ENCODE measurements at regions not wholly inside any gene's neighbourhood (a gene's known extent, or its start where the extent isn't known, plus 50 kb on each side); places are given as distances from the start of the nearest gene placed in this dataset.
A peak's percentile ranks its signal among the peaks of the same experiment; 100 is the strongest.

- Histone ChIP-seq H3K9me3 (ENCODE audit: low read length) (no peaks in the 10 kb centered on the region), H3K27me3 (ENCODE audit: low read length) (no peaks in the 10 kb centered on the region), H3K79me2 (ENCODE audit: low read length) (no peaks in the 10 kb centered on the region), H2AFZ (ENCODE audit: low read length) (no peak overlapping the region), H3K9ac (ENCODE audit: low read length) (no peak overlapping the region), H3K4me1 (ENCODE audit: insufficient read depth, low read length) (no peaks in the 10 kb centered on the region), H3K4me3 (ENCODE audit: low read length) (no peak overlapping the region), H3K27ac (ENCODE audit: low read length) (no peak overlapping the region), H4K20me1 (ENCODE audit: low read length) (no peaks in the 10 kb centered on the region), H3K9me2 (replicated peaks; ENCODE audit: low read length) (no peaks in the 10 kb centered on the region), H3K4me2 (ENCODE audit: low read length) (no peak overlapping the region), H3F3A (ENCODE audit: low read length, unreplicated experiment) (no peaks in the 10 kb centered on the region), H3K36me3 (ENCODE audit: low read depth, low read length) (no peaks in the 10 kb centered on the region)
- ChIA-PET CTCF (no interaction called here), POLR2A (ENCODE audit: unreplicated experiment) (no interaction called here)
- DNase-seq (peak; percentile 28), ATAC-seq (peak; percentile 51; the same call in 1 of the 2 replicates)
- intact Hi-C loops (cut with micrococcal nuclease): no loop called here
- TF ChIP-seq CTCF (conservative IDR thresholded peaks at IDR 0.05; ENCODE audit: low read depth, low read length): no peak
- TF ChIP-seq EZH2 (IDR thresholded peaks at IDR 0.05; ENCODE audit: low read length, unreplicated experiment): no peak
- BruUV-seq (replicated peaks): no TSS peak
Measured at GRCh38 chr2:140128909-140129308, 1348.7 kb upstream of the NXPH2 start.

GRCh38 chr2:140122001-140122400 lies 1341.8 kb upstream of the NXPH2 start:
- TF ChIP-seq EZH2phosphoT487 (IDR thresholded peaks at IDR 0.05; ENCODE audit: borderline replicate concordance, low read length) (no peak), CTCF (conservative IDR thresholded peaks at IDR 0.05; ENCODE audit: low read depth, low read length) (no peak), EZH2 (IDR thresholded peaks at IDR 0.05; ENCODE audit: low read length, unreplicated experiment) (no peak)
- H3K4me3 ChIP-seq (ENCODE audit: low read length): no peak overlapping the region
- no peaks in the 10 kb centered on the region for H3K36me3 ChIP-seq (ENCODE audit: low read depth, low read length)
- H3K4me1 ChIP-seq (ENCODE audit: insufficient read depth, low read length): peaks cover 14% of the 10 kb centered on the region
- H3K9me3 ChIP-seq (ENCODE audit: low read length): no peaks in the 10 kb centered on the region
- H4K20me1 ChIP-seq (ENCODE audit: low read length): no peaks in the 10 kb centered on the region
- no peak overlapping the region for H3K27ac ChIP-seq (ENCODE audit: low read length)
- H3F3A ChIP-seq (ENCODE audit: low read length, unreplicated experiment): no peaks in the 10 kb centered on the region
- no peak overlapping the region for H2AFZ ChIP-seq (ENCODE audit: low read length)
- CTCF ChIA-PET: no interaction called here
- H3K79me2 ChIP-seq (ENCODE audit: low read length): no peaks in the 10 kb centered on the region
- H3K9ac ChIP-seq (ENCODE audit: low read length): no peak overlapping the region
- H3K27me3 ChIP-seq (ENCODE audit: low read length): no peaks in the 10 kb centered on the region
- intact Hi-C loops (cut with micrococcal nuclease): no loop called here
- peak; percentile 76 for DNase-seq
- ATAC-seq: peak; percentile 99
- H3K9me2 ChIP-seq (replicated peaks; ENCODE audit: low read length): no peaks in the 10 kb centered on the region
- no peak overlapping the region; the same call in 1 of the 2 replicates for H3K4me2 ChIP-seq (ENCODE audit: low read length)
- POLR2A ChIA-PET (ENCODE audit: unreplicated experiment): no interaction called here
- BruUV-seq (replicated peaks): no TSS peak

- intact Hi-C loops (cut with micrococcal nuclease): no loop called here
- CTCF ChIA-PET: no interaction called here
- no peak overlapping the region for H3K4me3 ChIP-seq (ENCODE audit: low read length)
Measured at GRCh38 chr2:140117386-140117785, 1337.2 kb upstream of the NXPH2 start.

More at GRCh38 chr2:140117386-140117785, 1337.2 kb upstream of the NXPH2 start:
- ATAC-seq (no peak), DNase-seq (no peak)
- Histone ChIP-seq H3K9ac (ENCODE audit: low read length) (no peak overlapping the region), H3K9me3 (ENCODE audit: low read length) (no peaks in the 10 kb centered on the region), H3K4me2 (ENCODE audit: low read length) (no peak overlapping the region), H2AFZ (ENCODE audit: low read length) (no peak overlapping the region), H4K20me1 (ENCODE audit: low read length) (no peaks in the 10 kb centered on the region), H3K79me2 (ENCODE audit: low read length) (no peaks in the 10 kb centered on the region), H3K27ac (ENCODE audit: low read length) (no peak overlapping the region), H3K27me3 (ENCODE audit: low read length) (no peaks in the 10 kb centered on the region), H3K4me1 (ENCODE audit: insufficient read depth, low read length) (peaks cover 12% of the 10 kb centered on the region), H3F3A (ENCODE audit: low read length, unreplicated experiment) (no peaks in the 10 kb centered on the region), H3K9me2 (replicated peaks; ENCODE audit: low read length) (no peaks in the 10 kb centered on the region), H3K36me3 (ENCODE audit: low read depth, low read length) (no peaks in the 10 kb centered on the region)
- BruUV-seq (replicated peaks): no TSS peak
- TF ChIP-seq EZH2phosphoT487 (IDR thresholded peaks at IDR 0.05; ENCODE audit: borderline replicate concordance, low read length) (no peak), EZH2 (IDR thresholded peaks at IDR 0.05; ENCODE audit: low read length, unreplicated experiment) (no peak), CTCF (conservative IDR thresholded peaks at IDR 0.05; ENCODE audit: low read depth, low read length) (no peak)
- POLR2A ChIA-PET (ENCODE audit: unreplicated experiment): no interaction called here
